ENCODE measurements at regions not wholly inside any gene's neighbourhood (a gene's known extent, or its start where the extent isn't known, plus 50 kb on each side); places are given as distances from the start of the nearest gene placed in this dataset.
"Not testable (repeated sequence)": the region's sequence is repeated elsewhere in the genome, so short reads cannot be mapped to it uniquely, and the experiment has no call there.

DNA sequence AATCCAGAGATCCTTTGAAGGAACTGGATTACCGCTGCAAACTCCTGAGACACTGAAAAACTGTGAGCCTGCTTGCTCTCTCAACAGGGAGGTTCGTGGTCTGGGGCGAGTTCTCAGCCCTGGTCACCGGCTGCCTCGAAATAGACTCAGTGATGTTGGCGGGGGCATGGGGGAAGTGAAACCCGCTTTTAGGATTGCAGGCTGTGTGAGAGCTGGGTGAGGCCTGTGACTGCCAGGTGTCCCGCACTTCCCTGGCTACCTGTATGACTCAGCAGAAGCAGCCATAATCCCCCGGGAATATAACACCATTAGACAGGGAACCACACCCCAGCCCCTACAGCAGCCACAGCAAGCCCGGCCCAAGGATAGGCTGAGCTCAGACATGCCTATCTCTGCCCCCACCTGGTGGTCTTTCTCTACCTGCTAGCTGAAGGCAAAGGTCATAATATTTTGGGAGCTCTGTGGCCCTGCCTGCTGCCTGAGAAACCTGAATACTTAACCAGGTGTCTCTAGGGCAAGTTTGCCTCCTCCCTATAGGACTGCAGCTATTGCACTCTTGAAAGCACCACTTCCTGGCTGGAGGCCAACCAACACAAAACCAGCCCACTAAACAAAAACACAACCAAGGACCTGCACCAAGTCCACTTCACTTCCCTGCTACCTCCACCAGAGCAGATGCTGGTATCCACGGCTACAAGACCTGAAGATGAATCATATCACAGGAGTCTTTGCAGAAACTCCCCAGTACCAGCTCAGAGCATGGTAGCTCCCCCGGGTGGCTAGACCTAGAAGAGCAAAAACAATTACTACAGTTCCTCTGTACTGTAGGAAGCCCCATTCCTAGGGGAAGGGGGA, 202.0 kb downstream of the RRAGB start:
- Histone ChIP-seq H3K27ac (ENCODE audit: low read depth in 1 of 2, low read length in 2 of 2) (no peak overlapping the region), H3K36me3 (replicated peaks in 1 of 2; ENCODE audit: control insufficient read depth in 1 of 2, insufficient read depth in 2 of 2, low read length in 2 of 2) (no peaks in the 10 kb centered on the region), H3K9me3 (replicated peaks in 1 of 2; ENCODE audit: control insufficient read depth in 1 of 2, insufficient read depth in 1 of 2, low read length in 2 of 2) (peaks cover 4 to 9% of the 10 kb centered on the region in 2 donors), H2AFZ (ENCODE audit: insufficient read depth, low read depth, low read length, poor library complexity, severe bottlenecking) (no peak overlapping the region), H4K20me1 (ENCODE audit: insufficient read depth, low read length) (no peaks in the 10 kb centered on the region), H3K27me3 (ENCODE audit: control insufficient read depth in 2 of 2, insufficient read depth in 2 of 2, low read length in 2 of 2) (no peaks in the 10 kb centered on the region), H3K9ac (ENCODE audit: insufficient read depth, low read length, poor library complexity, severe bottlenecking) (no peak overlapping the region), H3K4me1 (ENCODE audit: control insufficient read depth in 1 of 2, insufficient read depth in 2 of 2, low read length in 2 of 2) (no peaks in the 10 kb centered on the region), H3K4me2 (replicated peaks; ENCODE audit: extremely low read depth, low read length, poor library complexity, severe bottlenecking) (no peak overlapping the region), H3K79me2 (ENCODE audit: insufficient read depth, low read length) (no peaks in the 10 kb centered on the region), H3K4me3 (replicated peaks in 1 of 3; ENCODE audit: low read depth in 2 of 3, low read length in 3 of 3) (no peak overlapping the region)
- intact Hi-C loops (cut with micrococcal nuclease) = no loop called here
- Mint-ChIP-seq H3K4me1 (peaks cover 6% of the 10 kb centered on the region), H3K36me3 (no peaks in the 10 kb centered on the region), H3K4me3 (no peak overlapping the region), H3K27me3 (ENCODE audit: low read depth in 3 of 3) (no peaks in the 10 kb centered on the region), H3K9me3 (peaks cover 0 to 10% (median 8%) of the 10 kb centered on the region in 7 donors), H3K27ac (peak overlapping the region in 1 of 7 donors; percentile 46)
- no peak for DNase-seq
- TF ChIP-seq, protein P1, sequence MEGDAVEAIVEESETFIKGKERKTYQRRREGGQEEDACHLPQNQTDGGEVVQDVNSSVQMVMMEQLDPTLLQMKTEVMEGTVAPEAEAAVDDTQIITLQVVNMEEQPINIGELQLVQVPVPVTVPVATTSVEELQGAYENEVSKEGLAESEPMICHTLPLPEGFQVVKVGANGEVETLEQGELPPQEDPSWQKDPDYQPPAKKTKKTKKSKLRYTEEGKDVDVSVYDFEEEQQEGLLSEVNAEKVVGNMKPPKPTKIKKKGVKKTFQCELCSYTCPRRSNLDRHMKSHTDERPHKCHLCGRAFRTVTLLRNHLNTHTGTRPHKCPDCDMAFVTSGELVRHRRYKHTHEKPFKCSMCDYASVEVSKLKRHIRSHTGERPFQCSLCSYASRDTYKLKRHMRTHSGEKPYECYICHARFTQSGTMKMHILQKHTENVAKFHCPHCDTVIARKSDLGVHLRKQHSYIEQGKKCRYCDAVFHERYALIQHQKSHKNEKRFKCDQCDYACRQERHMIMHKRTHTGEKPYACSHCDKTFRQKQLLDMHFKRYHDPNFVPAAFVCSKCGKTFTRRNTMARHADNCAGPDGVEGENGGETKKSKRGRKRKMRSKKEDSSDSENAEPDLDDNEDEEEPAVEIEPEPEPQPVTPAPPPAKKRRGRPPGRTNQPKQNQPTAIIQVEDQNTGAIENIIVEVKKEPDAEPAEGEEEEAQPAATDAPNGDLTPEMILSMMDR (IDR thresholded peaks at IDR 0.05) = no peak
- WGBS (ENCODE audit: insufficient coverage) = 100% methylated on average over 1 of the region's 12 CpGs

- no peaks in the 10 kb centered on the region for H3K36me3 ChIP-seq (replicated peaks in 1 of 2; ENCODE audit: control insufficient read depth in 1 of 2, insufficient read depth in 2 of 2, low read length in 2 of 2)
- TF ChIP-seq, protein P1 (IDR thresholded peaks at IDR 0.05) = no peak
- H3K4me3 Mint-ChIP-seq = no peak overlapping the region
- H3K4me2 ChIP-seq (replicated peaks; ENCODE audit: extremely low read depth, low read length, poor library complexity, severe bottlenecking) = no peak overlapping the region
- H3K4me3 ChIP-seq (replicated peaks in 1 of 3; ENCODE audit: low read depth in 2 of 3, low read length in 3 of 3) = no peak overlapping the region
- WGBS (ENCODE audit: insufficient coverage) = no CpG with 5 or more reads among the region's 6 CpGs
- no peak overlapping the region for H2AFZ ChIP-seq (ENCODE audit: insufficient read depth, low read depth, low read length, poor library complexity, severe bottlenecking)
- intact Hi-C loops (cut with micrococcal nuclease) = no loop called here
- no peaks in the 10 kb centered on the region for H3K4me1 ChIP-seq (ENCODE audit: control insufficient read depth in 1 of 2, insufficient read depth in 2 of 2, low read length in 2 of 2)
- no peak overlapping the region for H3K27ac ChIP-seq (ENCODE audit: low read depth in 1 of 2, low read length in 2 of 2)
- H3K27me3 Mint-ChIP-seq (ENCODE audit: low read depth in 3 of 3) = no peaks in the 10 kb centered on the region
- no peak for DNase-seq
- no peaks in the 10 kb centered on the region for H4K20me1 ChIP-seq (ENCODE audit: insufficient read depth, low read length)
- H3K27me3 ChIP-seq (ENCODE audit: control insufficient read depth in 2 of 2, insufficient read depth in 2 of 2, low read length in 2 of 2) = no peaks in the 10 kb centered on the region
- H3K9me3 ChIP-seq (replicated peaks in 1 of 2; ENCODE audit: control insufficient read depth in 1 of 2, insufficient read depth in 1 of 2, low read length in 2 of 2) = peaks cover 4 to 5% of the 10 kb centered on the region in 2 donors
- H3K36me3 Mint-ChIP-seq = no peaks in the 10 kb centered on the region
- H3K9me3 Mint-ChIP-seq = peaks cover 0 to 13% (median 8%) of the 10 kb centered on the region in 7 donors
- no peaks in the 10 kb centered on the region for H3K4me1 Mint-ChIP-seq
- no peaks in the 10 kb centered on the region for H3K79me2 ChIP-seq (ENCODE audit: insufficient read depth, low read length)
- H3K27ac Mint-ChIP-seq = no peak overlapping the region
- H3K9ac ChIP-seq (ENCODE audit: insufficient read depth, low read length, poor library complexity, severe bottlenecking) = no peak overlapping the region
Observed at GRCh38 chrX:55924574-55924973, 207.0 kb downstream of the RRAGB start.

DNA sequence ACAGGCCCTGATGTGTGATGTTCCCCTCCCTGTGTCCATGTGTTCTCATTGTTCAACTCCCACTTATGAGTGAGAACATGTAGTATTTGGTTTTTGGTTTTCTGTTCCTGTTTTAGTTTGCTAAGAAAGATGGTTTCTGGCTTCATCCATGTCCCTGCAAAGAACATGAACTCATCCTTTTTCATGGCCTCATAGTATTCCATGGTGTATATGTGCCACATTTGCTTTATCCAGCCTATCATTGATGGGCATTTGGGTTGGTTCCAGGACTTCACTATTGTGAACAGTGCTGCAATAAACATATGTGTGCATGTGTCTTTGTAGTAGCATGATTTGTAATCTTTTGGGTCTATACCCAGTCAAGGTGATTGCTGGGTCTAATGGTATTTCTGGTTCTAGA, 211.0 kb downstream of the RRAGB start:
- H2AFZ ChIP-seq (ENCODE audit: insufficient read depth, low read depth, low read length, poor library complexity, severe bottlenecking); H3K36me3 ChIP-seq (replicated peaks in 1 of 2; ENCODE audit: control insufficient read depth in 1 of 2, insufficient read depth in 2 of 2, low read length in 2 of 2); H3K4me1 Mint-ChIP-seq; H3K36me3 Mint-ChIP-seq; H3K4me2 ChIP-seq (replicated peaks; ENCODE audit: extremely low read depth, low read length, poor library complexity, severe bottlenecking); H3K27ac Mint-ChIP-seq; H3K4me3 Mint-ChIP-seq; H3K79me2 ChIP-seq (ENCODE audit: insufficient read depth, low read length); H3K9ac ChIP-seq (ENCODE audit: insufficient read depth, low read length, poor library complexity, severe bottlenecking); H4K20me1 ChIP-seq (ENCODE audit: insufficient read depth, low read length); H3K4me1 ChIP-seq (ENCODE audit: control insufficient read depth in 1 of 2, insufficient read depth in 2 of 2, low read length in 2 of 2); DNase-seq; intact Hi-C loops (cut with micrococcal nuclease); H3K9me3 ChIP-seq (replicated peaks in 1 of 2; ENCODE audit: control insufficient read depth in 1 of 2, insufficient read depth in 1 of 2, low read length in 2 of 2); H3K27me3 Mint-ChIP-seq (ENCODE audit: low read depth in 3 of 3); H3K27ac ChIP-seq (ENCODE audit: low read depth in 1 of 2, low read length in 2 of 2); H3K27me3 ChIP-seq (ENCODE audit: control insufficient read depth in 2 of 2, insufficient read depth in 2 of 2, low read length in 2 of 2); H3K4me3 ChIP-seq (replicated peaks in 1 of 3; ENCODE audit: low read depth in 2 of 3, low read length in 3 of 3): not testable (repeated sequence)
- peaks cover 7 to 24% (median 14%) of the 10 kb centered on the region in 7 donors for H3K9me3 Mint-ChIP-seq

All from CD14-positive monocyte (primary cell).